HCEC 1CT (cell line): ENCODE measurements at regions not wholly inside any gene's neighbourhood (a gene's known extent, or its start where the extent isn't known, plus 50 kb on each side); places are given as distances from the start of the nearest gene placed in this dataset.

Experiments
- DNase-seq: peaks from one replicate; pipeline ENCODE4 v3.0.0-alpha.2; 2017

DNA sequence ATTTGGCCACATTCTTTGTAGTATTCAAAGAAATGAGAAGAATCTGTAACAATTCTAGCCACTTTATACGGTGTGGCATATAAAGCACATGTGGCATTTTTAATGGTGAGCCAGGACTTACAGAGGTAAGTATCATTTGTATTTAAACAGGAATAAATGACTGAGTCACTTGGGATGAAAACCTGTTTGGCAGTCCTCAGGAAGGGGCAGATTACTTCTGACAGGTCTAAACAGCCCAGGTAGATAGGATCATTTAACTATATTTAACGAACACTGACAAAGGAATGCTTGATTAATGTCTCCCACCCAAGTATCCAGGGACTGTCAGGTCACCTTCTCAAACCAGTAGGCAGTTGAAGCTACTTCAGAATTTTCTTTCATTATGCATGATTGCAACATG lies 241.5 kb upstream of the SATB1 start:
- DNase-seq, result no peak

DNA sequence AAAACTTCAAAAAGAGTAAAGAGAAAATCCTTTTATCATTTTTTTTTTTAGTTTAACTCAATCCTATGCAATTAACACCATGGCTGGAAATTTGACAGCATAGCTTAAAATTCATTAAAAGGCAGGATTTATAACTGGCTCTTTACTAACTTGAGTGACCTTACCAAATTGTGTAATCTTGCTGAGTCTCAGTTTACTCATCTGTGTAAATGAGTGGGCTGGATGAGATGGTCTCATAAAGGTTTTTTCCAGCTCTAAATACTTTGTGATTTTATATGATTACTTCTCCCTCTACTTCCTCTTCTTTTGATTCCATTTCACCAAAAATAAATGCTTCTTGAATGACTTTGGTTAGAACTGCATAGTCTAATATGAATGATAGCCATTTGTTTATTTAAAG lies 234.9 kb upstream of the SATB1 start:
- DNase-seq, result no peak

DNA sequence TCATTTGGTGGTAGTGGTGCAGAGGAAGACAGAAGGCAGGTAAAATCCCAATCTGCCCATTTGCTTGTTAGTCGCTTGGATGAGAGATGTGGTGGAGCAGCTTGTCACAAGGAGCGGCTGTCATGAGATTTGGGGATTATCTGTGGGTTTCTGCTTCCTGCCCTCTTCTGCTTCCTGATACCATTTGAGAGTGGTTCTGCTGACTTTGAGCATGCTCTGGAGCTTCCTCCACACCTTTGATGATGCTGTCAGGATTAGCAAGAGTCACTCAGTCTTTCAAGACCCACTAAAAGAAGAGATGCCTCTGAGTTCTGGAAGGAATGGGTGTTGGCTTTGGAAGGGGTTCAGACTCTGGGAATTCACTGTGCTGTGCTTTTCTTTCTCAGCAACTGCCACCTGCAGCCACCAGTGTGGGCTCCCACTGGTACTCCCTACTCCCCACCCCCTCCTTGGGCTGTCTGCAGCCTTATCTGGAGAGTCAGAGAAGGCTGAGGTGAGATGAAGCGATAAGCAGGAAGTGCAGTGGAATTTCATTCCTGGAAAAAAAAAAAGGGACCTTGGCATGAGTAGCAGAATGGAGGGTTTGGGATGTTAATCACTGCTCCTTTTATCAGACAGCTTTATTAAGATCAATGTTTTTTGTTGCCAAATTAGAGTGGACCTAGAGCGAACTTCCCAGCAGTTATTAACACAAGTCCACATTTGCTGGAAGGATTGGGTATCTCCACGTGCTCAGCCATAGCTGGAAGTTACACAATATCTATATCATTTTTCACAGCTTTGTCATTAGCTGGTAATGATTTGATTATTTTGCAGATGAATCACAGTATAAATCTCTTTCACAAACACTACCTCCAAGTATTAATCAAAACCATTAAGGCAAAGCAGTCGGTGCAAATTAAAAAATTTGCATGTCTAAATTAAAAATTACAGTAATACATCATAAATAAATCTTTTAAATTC lies 233.0 kb upstream of the SATB1 start:
- DNase-seq, result no peak

DNA sequence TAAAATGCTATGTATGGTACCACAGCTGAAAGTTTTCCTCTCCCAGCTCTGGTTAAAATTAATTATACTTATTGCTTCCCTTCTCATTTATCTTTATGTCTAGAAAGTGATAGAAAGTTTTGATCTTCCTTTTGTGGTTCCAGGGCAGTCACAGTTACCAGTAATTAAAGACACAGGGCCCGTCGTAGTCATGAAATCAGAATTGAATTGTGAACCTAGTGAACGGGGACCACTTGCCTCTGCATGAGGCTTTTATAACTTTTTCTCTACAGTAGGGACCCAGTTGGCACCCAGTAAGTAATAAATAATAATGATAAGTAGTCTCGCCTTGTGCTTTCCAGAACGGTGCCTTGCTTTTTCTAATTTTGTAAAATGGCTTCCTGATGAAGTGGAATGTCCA lies 231.7 kb upstream of the SATB1 start:
- DNase-seq, result no peak

DNA sequence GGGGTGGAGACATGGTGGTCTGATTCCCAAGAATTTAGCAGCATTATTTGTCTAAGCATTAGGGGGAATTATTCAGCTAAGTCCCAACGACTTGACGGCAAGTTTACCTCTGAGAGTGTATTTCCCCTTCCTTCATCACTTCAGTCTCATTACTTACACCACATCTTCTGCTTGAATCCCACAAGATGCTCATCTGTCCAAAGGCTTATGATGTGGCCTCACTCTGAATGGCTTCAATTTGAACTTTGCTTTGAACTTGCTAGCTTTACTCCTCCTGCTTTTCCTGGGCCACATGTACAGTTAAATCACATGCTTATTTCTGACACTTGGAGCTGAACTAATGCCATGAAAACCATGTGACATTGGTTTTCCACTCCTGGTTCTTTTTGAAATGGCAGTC lies 231.3 kb upstream of the SATB1 start:
- no peak for DNase-seq

DNA sequence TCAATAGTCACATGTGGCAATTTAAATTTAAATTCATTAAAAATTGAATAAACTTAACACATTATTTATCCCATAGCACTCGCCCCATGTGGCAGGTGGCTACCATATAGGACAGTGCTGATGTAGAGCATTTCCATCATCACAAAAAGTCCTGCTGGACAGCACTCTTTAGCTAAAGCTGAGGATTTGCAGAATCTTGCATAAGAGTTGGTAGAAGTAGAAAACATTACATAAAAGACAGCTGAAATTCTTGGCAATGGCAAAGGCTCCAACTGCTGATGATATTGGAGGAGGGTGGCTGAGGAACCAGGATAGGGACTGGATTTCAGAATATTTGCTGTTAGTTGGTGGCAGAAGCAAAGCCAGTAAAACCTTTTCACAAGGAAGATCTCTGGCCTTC lies 230.7 kb upstream of the SATB1 start:
- DNase-seq, result no peak

DNA sequence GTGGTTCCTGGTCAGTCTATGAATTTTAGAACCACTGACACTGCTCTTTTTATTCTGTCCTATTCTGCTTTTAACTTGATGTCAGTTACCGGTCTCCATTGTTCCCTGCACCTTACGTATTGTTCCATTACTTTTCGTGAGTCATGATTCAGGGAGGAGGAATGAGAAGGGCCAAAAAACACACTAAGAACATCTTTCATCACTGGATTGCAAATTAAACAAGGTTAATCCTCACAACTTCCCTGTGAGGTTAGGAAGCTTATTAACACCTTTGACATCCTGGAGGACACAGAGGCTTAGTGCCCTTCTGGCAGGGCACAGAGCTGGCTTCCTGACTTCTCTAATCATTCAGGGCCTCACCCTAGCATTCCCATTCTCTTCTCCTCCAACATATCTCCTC lies 227.6 kb upstream of the SATB1 start:
- no peak for DNase-seq

DNA sequence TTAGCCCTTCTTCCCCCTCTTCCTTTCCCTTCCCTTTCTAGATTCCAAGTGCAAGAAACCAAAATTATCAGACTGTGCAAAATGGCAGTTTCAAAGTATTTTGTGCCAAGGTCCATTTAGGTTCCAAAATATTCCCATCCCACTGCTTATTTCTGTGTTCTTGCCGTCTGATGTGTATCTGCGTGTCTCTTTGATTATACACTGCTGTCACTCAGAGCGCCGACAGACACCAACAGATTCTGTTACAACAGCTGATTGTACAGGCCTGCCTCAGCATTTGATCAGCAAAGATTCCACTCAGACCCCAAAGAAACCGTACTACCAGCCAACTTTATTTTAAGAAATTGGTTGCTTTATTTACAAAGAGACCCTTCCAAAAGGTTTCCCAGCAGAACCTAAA lies 225.6 kb upstream of the SATB1 start:
- no peak for DNase-seq

DNA sequence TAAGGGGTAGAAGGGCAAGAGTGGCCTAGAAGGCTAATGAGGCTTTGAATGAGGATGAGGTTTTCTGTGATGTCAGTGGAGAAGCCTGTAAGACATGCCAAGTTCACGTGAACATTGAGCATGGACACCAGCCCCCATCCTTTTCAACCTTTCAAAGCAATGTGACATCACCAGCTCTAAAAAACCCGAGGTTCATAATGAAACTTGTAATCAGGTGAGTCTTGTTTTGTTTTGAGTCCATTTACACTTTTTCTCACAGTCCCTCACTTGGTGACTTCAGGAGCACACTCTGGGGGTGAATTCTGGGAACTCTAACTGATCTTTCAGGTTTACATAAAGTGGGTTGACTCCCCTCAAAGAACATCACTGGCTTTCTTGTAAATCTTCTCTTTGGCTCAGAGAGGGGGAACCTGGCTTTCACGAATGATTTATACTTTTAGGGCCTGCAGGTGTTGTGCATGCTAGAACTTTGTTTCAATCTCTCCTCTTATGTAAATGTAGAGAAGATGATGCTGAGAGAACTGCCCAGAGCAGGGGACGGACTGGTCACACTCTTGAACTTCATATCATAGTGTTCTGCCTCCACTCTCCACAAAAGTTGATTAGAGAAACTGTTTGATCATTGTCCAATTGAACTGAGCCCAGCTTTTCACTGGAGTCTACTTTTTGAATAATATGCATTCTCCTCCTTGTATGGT lies 224.7 kb upstream of the SATB1 start:
- DNase-seq, result no peak

DNA sequence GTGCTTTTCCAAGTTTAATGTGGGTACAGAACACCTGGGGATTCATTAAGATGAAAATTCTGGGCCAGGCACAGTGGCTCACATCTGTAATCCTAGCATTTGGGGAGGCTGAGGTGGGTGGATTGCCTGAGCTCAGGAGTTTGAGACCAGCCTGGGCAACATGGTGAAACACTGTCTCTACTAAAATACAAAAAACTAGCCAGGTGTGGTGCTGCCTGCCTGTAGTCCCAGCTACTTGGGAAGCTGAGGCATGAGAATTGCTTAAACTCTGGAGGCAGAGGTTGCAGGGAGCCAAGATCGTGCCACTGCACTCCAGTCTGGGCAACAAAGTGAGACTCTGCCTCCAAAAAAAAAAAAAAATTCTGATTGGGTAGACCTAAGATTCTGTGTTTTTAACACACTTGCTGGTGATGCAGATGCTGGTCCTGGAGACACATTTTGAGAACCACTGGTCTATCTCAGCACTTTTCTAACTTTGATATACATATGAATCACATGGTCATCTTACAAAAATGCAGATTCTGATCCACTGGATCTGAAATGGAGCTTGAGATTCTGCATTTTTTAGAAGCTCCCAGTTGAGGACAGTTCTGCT lies 223.8 kb upstream of the SATB1 start:
- no peak for DNase-seq

DNA sequence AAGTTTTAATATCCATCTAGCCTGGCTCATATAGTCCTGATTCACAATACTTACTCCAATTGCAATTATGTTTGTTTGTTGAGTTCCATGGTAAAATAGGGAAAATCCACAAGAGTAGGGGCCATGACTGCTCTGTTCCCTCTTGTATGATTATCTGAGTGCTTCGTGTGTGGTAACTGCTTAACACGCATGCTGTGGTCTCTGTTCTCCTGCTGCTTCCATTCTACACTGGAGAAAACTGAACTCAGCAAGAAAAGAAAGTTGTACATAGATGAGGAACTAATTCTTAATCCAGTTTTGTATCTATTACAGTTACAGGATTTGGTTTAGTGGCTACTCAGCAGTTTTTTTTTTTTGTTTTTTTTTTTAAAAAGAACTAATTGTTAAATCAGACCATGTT lies 223.0 kb upstream of the SATB1 start:
- no peak for DNase-seq

DNA sequence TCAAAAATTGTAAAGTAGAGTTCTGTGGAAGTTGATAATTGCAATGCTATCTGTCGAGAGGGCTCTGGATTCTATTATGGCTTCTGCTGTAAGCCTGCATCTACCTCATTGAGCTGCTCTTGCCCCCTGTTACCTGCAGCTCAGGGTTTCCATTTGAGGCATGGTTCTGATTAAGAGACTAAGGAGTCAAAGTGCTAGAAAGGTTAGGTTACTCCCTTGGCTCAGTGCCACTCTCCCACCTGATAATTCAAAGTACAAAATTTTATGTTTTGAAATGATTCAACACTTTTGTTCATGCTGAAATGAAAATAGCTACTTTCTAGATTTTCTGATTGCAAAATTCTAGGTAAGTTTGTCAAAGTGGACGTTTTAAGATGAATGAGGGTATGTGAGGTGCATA lies 220.5 kb upstream of the SATB1 start:
- DNase-seq, result no peak

DNA sequence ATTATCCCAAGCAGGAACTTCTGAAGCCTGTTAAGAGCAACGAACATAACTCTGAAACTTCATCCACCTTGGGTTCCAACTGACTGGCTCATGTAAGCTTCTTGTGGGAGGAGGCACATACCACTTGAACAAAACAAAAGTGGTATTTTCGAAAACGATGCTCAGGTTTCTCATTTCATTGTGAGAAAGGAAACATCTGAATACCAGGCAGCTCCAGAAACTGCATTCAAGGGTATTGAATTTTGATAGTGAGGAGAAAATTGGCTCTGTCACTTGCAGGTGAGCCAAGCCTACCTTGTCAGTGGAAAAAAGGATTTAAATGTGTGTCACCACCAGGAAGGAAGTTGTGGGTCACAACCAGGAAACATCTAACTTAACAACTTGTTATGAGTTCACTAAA lies 218.1 kb upstream of the SATB1 start:
- no peak for DNase-seq

DNA sequence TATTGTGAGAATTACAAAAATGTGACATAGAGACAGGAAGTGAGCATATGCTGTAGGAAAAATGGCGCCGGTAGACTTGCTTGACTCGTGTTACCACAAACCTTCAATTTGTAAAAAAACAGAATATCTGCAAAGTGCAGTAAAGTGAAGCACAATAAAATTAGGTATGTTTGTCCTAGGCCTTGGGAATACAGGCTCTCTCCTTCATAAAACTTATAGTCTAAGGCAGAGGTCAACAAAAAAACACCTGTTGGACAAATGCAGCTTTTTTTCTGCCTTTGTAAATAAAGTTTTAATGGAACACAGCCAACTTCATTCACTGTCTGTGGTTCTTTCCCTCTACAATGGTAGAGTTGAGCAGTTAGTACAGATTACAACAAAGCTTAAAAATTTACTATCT lies 216.8 kb upstream of the SATB1 start:
- DNase-seq, result no peak

DNA sequence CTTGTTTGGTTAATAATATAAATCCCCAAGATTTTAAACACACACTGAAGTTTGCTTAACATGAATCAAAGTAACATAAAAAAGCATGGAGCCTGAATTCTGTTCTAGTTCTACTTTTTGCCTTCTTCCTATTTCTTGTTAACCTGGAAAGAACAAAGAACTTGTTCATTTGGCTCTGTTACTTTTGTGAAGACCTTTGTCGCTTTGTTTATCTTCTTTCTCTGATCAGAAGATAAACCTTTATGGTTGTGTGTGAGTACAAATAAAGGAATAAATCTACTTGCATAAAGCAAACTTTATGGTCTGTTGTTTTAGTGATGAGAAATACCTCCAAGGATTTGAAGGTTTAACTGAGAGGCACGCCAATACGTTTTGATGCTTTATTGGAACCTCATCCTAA lies 210.1 kb upstream of the SATB1 start:
- no peak for DNase-seq

DNA sequence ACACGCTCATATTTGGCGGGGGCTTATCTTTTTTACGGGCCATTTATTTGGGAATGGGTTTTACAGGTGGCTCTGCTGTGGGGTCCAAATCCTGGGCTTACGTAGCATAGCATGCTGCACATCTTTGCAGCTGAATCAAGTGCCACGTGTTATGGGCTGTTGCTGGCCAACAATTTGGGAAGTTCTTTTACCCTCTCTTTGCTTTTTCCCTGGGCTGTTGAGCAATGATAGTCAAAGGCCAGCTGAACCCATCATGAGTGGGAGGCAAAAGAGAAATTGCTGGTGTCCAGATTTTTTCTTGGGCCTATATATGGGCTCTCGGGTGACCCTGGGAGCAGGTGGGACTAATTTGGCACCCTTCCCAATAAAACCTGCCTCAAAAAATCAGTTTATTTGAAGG lies 209.3 kb upstream of the SATB1 start:
- DNase-seq, result no peak

DNA sequence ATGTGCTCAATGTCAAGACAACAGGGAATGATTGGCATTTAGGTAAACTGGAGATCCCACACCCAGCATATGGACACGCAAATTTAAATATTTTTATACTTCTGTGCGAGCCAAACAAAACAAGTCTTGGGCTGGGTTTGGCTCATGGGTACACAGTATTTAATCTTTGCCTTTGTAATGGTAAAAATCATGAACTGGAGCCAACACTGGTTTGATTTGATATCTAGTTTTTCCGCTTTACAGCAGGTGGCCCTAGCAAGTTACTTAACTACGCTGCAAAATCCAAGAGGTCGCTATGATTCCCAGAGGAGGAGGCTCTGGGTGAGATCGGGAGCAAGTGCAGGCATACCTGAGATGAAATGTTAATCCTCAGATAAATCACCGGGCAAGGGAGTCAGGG lies 207.9 kb upstream of the SATB1 start:
- no peak for DNase-seq

DNA sequence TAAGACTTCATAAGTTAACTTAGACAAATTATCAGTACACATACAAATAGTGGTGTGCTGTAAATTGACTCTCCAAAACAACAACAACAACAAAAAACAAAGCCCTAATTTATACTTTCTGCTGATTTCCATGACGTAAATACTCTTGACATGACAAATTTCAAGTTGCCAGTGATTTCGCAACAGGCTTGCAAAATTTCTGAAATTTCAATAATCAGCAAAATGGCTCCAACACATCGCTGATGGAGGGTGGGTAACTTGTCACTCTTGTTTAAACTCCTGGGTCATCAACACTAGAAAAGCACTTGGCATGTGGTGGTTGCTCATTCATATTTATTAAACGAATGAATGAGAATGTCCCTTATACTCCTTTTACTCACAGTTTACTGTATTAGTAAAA lies 205.2 kb upstream of the SATB1 start:
- DNase-seq, result no peak

DNA sequence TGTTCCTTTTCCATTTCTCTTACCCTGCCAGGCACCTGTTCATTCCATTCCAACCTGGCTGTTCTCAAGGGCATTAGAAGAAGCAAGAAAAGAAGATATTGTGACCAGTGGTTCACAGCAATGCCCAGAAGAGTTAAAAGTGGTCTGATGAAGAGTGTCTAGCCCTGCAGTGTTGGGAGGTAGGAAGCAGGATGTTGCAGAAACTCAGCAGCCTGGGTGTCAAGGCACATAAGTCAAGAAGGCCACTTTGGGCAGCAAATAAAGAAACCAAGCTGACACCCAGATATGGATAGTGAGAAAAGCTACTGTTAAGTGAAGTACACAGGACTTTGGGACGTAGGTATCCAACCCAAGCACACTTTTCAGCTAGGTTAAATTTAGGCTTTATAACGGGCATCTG lies 199.9 kb upstream of the SATB1 start:
- no peak for DNase-seq

DNA sequence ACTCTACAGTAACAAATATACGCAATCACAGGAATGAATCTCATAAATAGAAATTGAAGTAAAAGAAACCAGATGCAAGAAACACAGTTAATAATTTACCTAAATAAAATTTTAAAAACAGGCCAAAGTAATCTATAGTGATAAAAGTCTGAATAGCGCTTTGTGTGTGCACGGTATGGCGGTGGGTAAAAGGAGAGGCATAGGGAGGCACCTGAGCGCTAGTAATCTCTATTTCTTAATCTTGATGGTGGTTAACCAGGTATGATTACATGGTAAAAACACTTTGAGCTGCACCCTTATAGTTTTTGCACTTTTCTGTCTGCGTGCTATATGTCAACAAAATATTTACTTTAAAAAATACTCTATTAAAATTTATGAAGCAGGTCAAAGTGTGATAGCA lies 198.1 kb upstream of the SATB1 start:
- DNase-seq, result no peak

DNA sequence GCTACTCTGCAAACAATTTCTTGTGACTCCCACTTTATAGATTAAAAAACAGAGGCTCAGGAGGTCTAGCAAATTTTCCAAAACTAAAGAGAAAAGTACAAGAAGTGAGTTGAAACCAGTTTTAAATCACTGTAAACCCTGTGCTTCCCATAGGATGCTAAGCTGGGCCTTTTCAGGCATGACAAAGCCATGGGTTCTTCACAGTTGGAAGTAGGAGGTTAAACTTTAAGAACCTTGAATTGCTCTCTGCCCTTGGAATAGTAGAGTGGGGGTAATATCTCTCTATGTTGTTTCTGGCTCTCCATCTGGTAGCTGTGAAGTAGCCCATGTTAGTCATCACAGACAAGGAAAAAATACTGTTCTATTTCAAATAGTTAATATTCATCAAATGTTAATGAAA lies 193.6 kb upstream of the SATB1 start:
- no peak for DNase-seq

DNA sequence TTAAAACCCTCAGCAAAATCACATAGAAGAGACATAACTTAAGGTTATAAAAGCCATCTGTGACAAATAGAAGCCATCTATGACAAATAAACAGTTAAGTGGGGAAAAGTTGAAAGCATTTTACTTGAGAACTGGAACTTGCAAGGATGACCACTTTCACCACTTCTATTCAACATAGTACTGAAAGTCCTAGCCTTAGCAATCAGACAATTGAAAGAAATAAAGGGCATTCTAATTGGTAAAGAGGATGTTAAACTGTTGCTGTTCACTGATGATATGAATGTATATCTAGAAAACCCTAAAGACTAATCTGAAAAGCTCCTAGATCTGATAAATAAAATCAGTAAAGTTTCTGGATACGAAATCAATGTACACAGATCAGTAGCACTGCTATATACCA lies 186.9 kb upstream of the SATB1 start:
- no peak for DNase-seq

DNA sequence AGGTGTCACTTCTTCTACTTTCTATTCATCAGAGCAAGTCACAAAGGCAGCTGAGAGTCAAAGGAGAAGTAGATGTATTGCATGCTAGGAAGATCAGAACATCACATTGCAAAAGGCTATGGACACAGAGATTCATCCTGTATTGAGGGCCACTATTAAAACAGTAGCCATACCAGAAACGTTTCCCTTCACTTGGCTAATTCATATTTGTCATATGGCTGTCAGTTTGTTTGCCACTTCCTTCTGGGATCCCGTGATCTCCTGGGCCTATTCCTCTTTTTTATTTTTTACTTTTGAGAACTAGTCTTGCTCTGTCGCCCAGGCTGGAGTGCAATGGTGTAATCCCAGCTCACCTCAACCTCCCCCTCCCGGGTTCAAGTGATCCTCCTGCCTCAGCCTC lies 184.0 kb upstream of the SATB1 start:
- no peak for DNase-seq

DNA sequence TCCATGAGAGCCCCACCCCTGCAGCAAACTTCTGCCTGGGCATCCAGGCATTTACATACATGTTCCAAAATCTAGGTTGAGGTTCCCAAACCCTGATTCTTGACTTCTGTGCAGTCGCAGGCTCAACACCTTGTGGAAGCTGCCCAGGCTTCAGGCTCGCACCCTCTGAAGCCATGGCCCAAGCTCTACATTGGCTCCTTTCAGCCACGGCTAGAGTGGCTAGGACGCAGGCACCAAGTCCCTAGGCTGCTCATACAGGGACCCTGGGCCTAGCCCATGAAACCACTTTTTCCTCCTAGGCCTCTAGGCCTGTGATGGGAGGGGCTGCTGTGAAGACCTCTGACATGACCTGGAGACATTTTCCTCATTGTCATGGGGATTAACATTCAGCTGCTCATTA lies 172.8 kb upstream of the SATB1 start:
- no peak for DNase-seq
